Mesenchymal stem cell (in vitro differentiated cells and primary cell): ENCODE measurements at regions not wholly inside any gene's neighbourhood (a gene's known extent, or its start where the extent isn't known, plus 50 kb on each side); places are given as distances from the start of the nearest gene placed in this dataset.

ENCODE experiments used
- DNase-seq: peaks from one replicate; pipeline ENCODE4 v3.0.0-alpha.2; 2013
- H2AFZ ChIP-seq: one replicate; pipeline ENCODE4 v1.6.1; 2013; ENCODE audit warnings: low read depth, mild to moderate bottlenecking, control low read depth, inconsistent platforms, low read length, moderate library complexity
- H2AK5ac ChIP-seq: 2 replicates; pipeline ENCODE4 v1.6.1; 2013; ENCODE audit warnings: low read length, moderate library complexity, mild to moderate bottlenecking, inconsistent platforms; ENCODE audit not compliant: severe bottlenecking
- H2BK120ac ChIP-seq: one replicate; pipeline ENCODE4 v1.6.1; 2013; ENCODE audit warnings: low read depth, mild to moderate bottlenecking, inconsistent platforms, low read length, moderate library complexity
- H2BK12ac ChIP-seq, 2 experiments: one replicate each; pipeline ENCODE4 v1.6.1; 2013; ENCODE audit warnings: inconsistent platforms in 2 of 2, low read length in 2 of 2, mild to moderate bottlenecking in 2 of 2, moderate library complexity in 2 of 2, control low read depth in 1 of 2
- H2BK15ac ChIP-seq: one replicate; pipeline ENCODE4 v1.6.1; 2013; ENCODE audit warnings: mild to moderate bottlenecking, low read depth, inconsistent platforms; ENCODE audit not compliant: poor library complexity, severe bottlenecking
- H2BK5ac ChIP-seq: 2 replicates; pipeline ENCODE4 v1.6.1; 2013; ENCODE audit warnings: low read depth, mild to moderate bottlenecking, low read length, control low read depth, inconsistent platforms; ENCODE audit not compliant: poor library complexity, severe bottlenecking
- H3K14ac ChIP-seq, 2 experiments: one replicate each; pipeline ENCODE4 v1.6.1; 2013; ENCODE audit warnings: inconsistent platforms in 2 of 2, low read length in 2 of 2, control low read depth in 1 of 2, mild to moderate bottlenecking in 1 of 2, moderate library complexity in 1 of 2
- H3K18ac ChIP-seq, 2 experiments: one replicate each; pipeline ENCODE4 v1.6.1; 2013; ENCODE audit warnings: inconsistent platforms in 2 of 2, low read length in 2 of 2, control low read depth in 1 of 2, low read depth in 1 of 2, mild to moderate bottlenecking in 1 of 2
- H3K23ac ChIP-seq, 2 experiments: one replicate each; pipeline ENCODE4 v1.6.1; 2013; ENCODE audit warnings: inconsistent platforms in 2 of 2, low read length in 2 of 2, mild to moderate bottlenecking in 2 of 2, moderate library complexity in 2 of 2, control low read depth in 1 of 2
- H3K27ac ChIP-seq: 2 replicates; pipeline ENCODE4 v1.5.1; 2013; ENCODE audit warnings: mild to moderate bottlenecking, moderate library complexity, low read length, control low read depth, inconsistent platforms; ENCODE audit not compliant: poor library complexity, severe bottlenecking
- H3K27me3 ChIP-seq, 2 experiments: 2 replicates each; pipeline versions ENCODE4 v1.6.1 to v1.7.0; 2013; ENCODE audit warnings: low read length in 2 of 2, mild to moderate bottlenecking in 2 of 2, moderate library complexity in 2 of 2, control low read depth in 1 of 2, inconsistent platforms in 1 of 2; ENCODE audit not compliant: control insufficient read depth in 1 of 2, insufficient read depth in 1 of 2
- H3K36me3 ChIP-seq, 2 experiments: 2 replicates each; pipeline versions ENCODE4 v1.6.1 to v1.7.0; 2013; ENCODE audit warnings: low read length in 2 of 2, control low read depth in 1 of 2, inconsistent platforms in 1 of 2, low read depth in 1 of 2, mild to moderate bottlenecking in 1 of 2; ENCODE audit not compliant: insufficient read depth in 2 of 2, control insufficient read depth in 1 of 2
- H3K4ac ChIP-seq, 2 experiments: one replicate each; pipeline ENCODE4 v1.6.1; 2013; ENCODE audit warnings: inconsistent platforms in 2 of 2, low read length in 2 of 2, mild to moderate bottlenecking in 2 of 2, moderate library complexity in 2 of 2, control low read depth in 1 of 2, low read depth in 1 of 2
- H3K4me1 ChIP-seq: 2 replicates; pipeline ENCODE4 v1.6.1; 2013; ENCODE audit warnings: low read depth, low read length, control low read depth; ENCODE audit not compliant: control insufficient read depth, insufficient read depth
- H3K4me2 ChIP-seq: 2 replicates; pipeline ENCODE4 v1.6.1; 2013; ENCODE audit warnings: low read length, mild to moderate bottlenecking, inconsistent platforms; ENCODE audit not compliant: poor library complexity, severe bottlenecking
- H3K4me3 ChIP-seq, 2 experiments: 2 replicates each; pipeline versions ENCODE4 v1.5.1 to v1.7.0; 2013; ENCODE audit warnings: low read length in 2 of 2, mild to moderate bottlenecking in 2 of 2, control low read depth in 1 of 2, low read depth in 1 of 2; ENCODE audit not compliant: insufficient read depth in 1 of 2
- H3K79me1 ChIP-seq: replicated peaks from 2 replicates; pipeline ENCODE4 v1.6.1; 2013; ENCODE audit warnings: mild to moderate bottlenecking, control low read depth, low read length, inconsistent platforms; ENCODE audit not compliant: poor library complexity, severe bottlenecking
- H3K9ac ChIP-seq: 2 replicates; pipeline ENCODE4 v1.7.0; 2013; ENCODE audit warnings: mild to moderate bottlenecking, low read length, moderate library complexity
- H3K9me3 ChIP-seq: 2 replicates; pipeline ENCODE4 v1.7.0; 2013; ENCODE audit warnings: mild to moderate bottlenecking, low read length; ENCODE audit not compliant: control insufficient read depth
- H4K8ac ChIP-seq: one replicate; pipeline ENCODE4 v1.6.1; 2013; ENCODE audit warnings: inconsistent platforms, mild to moderate bottlenecking, low read length, moderate library complexity
- H4K91ac ChIP-seq: one replicate; pipeline ENCODE4 v1.6.1; 2013; ENCODE audit warnings: mild to moderate bottlenecking, low read length, inconsistent platforms
- WGBS: methylation state at CpG from one replicate; pipeline ENCODE4 v1.1.7; 2013; ENCODE audit warnings: mixed read lengths; 5-methylcytosine and 5-hydroxymethylcytosine counted together

DNA sequence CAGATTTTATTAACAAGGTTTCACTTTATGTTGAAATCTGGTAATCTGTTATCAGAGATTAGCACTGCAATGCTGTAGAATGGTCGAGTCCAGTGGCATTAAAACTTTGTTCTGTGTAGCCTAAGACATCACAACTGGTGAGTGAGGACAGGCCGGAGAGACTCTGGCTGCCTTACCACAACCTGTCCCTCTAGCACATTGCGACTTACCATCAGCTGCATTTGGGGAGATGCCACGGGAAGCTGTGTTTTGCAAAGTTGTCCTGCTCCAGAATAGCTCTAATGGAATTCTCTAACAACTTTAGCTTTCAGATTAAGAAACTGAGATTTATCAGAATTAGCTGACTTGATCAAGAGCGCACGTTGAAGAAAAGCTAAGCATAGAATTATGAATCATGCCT is 493.3 kb downstream of the MAFB start:
- no peak for DNase-seq
- no peak overlapping the region for H2AK5ac ChIP-seq
- H3K27me3 ChIP-seq, result no peaks in the 10 kb centered on the region
- H2BK120ac ChIP-seq, result no peak overlapping the region
- no peak overlapping the region for H3K4me2 ChIP-seq
- H3K4ac ChIP-seq, result no peak overlapping the region
- H3K9ac ChIP-seq, result no peak overlapping the region
- H2BK15ac ChIP-seq, result no peak overlapping the region
- no peak overlapping the region for H3K18ac ChIP-seq
- no peak overlapping the region for H2AFZ ChIP-seq
- H3K79me1 ChIP-seq, result no peaks in the 10 kb centered on the region
- no peaks in the 10 kb centered on the region for H3K36me3 ChIP-seq
- no peak overlapping the region for H3K23ac ChIP-seq
- no peak overlapping the region for H3K27ac ChIP-seq
- H4K91ac ChIP-seq, result no peak overlapping the region
- H3K14ac ChIP-seq, result no peak overlapping the region
- H3K9me3 ChIP-seq, result no peaks in the 10 kb centered on the region
- H2BK12ac ChIP-seq, result no peak overlapping the region
- no peak overlapping the region for H2BK5ac ChIP-seq
- no peaks in the 10 kb centered on the region for H3K4me1 ChIP-seq
- H3K4me3 ChIP-seq, result no peak overlapping the region
- WGBS, result 84% methylated on average over 6 of the region's 6 CpGs
- H4K8ac ChIP-seq, result no peak overlapping the region

DNA sequence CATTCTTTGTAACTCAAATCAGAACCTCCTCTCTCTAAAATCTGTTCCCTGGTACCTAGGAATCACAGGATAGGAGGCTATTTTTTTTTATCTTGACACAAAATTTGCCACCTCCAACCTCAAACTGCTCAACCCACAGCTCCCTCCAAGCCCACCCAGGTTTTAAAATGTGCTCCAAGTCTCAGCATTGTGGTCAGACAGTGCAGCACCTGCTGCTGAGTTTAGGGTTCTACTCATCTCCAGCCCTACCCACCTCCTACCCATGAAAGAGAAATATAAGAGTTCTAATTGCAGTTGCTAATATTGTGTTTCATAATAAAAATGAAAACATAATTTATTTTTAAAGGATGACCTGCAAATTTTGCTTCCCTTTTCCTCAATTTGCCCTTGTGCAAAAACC is 496.5 kb downstream of the MAFB start:
- Histone ChIP-seq H2AFZ (no peak overlapping the region), H3K4me1 (no peaks in the 10 kb centered on the region), H3K27me3 (no peaks in the 10 kb centered on the region), H3K9ac (no peak overlapping the region), H3K4ac (no peak overlapping the region), H2BK5ac (no peak overlapping the region), H3K14ac (no peak overlapping the region), H3K36me3 (no peaks in the 10 kb centered on the region), H3K27ac (no peak overlapping the region), H2AK5ac (no peak overlapping the region), H3K9me3 (no peaks in the 10 kb centered on the region), H3K4me2 (no peak overlapping the region), H4K91ac (no peak overlapping the region), H3K23ac (no peak overlapping the region), H4K8ac (no peak overlapping the region), H3K18ac (no peak overlapping the region), H3K79me1 (no peaks in the 10 kb centered on the region), H2BK12ac (no peak overlapping the region), H3K4me3 (no peak overlapping the region), H2BK120ac (no peak overlapping the region), H2BK15ac (no peak overlapping the region)
- no peak for DNase-seq

DNA sequence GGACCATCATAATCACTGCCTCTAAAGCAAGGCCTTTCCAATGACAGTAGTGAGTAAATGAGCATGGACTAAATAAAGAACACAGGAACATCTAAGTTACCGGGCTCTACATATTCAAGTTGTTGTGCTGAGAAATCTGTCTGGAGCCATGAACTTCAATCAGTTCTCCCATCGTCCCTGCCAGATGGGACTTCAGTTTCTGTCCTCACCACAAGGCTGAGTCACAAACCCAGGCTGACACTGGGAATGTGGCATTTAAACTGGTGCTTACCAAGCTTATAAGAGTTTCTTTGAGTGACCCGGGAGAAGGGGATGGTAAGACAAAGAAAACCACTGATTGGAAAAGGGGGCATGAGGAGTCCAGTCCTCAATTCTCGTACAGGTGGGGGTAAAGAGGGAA is 497.0 kb downstream of the MAFB start:
- Histone ChIP-seq H3K4ac (no peak overlapping the region), H3K4me1 (no peaks in the 10 kb centered on the region), H3K36me3 (no peaks in the 10 kb centered on the region), H3K4me3 (no peak overlapping the region), H3K14ac (no peak overlapping the region), H3K18ac (no peak overlapping the region), H3K9ac (no peak overlapping the region), H2AK5ac (no peak overlapping the region), H3K27me3 (no peaks in the 10 kb centered on the region), H2AFZ (no peak overlapping the region), H3K79me1 (no peaks in the 10 kb centered on the region), H2BK5ac (no peak overlapping the region), H3K4me2 (no peak overlapping the region), H2BK15ac (no peak overlapping the region), H2BK12ac (no peak overlapping the region), H4K91ac (no peak overlapping the region), H4K8ac (no peak overlapping the region), H2BK120ac (no peak overlapping the region), H3K9me3 (no peaks in the 10 kb centered on the region), H3K27ac (no peak overlapping the region), H3K23ac (no peak overlapping the region)
- DNase-seq, result no peak
- 75% methylated on average over 4 of the region's 4 CpGs for WGBS

DNA sequence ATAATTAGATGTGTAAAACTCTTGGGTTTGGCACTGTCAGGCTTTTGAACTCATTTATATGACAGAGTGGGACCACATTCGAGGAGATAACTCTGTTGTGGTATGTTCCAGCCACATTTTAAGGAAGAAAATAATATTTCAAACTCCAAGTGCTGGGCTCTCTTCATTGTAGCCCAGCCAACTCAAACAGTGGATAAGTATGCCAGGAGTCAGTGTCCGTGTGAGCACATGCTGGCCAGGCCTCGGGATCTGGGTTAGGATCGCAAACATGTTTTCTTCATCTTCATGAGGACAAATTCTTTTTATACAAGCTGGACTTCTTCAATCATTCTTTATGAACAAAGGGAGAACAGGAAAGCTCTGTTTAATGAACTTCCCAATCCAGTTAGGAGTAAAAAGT is 497.5 kb downstream of the MAFB start:
- Histone ChIP-seq H3K4me3 (no peak overlapping the region), H2BK15ac (no peak overlapping the region), H3K4me2 (no peak overlapping the region), H3K4me1 (no peaks in the 10 kb centered on the region), H3K18ac (no peak overlapping the region), H4K91ac (no peak overlapping the region), H3K9ac (no peak overlapping the region), H3K79me1 (no peaks in the 10 kb centered on the region), H4K8ac (no peak overlapping the region), H2BK120ac (no peak overlapping the region), H2BK5ac (no peak overlapping the region), H3K9me3 (no peaks in the 10 kb centered on the region), H3K36me3 (no peaks in the 10 kb centered on the region), H3K27me3 (no peaks in the 10 kb centered on the region), H3K23ac (no peak overlapping the region), H3K4ac (no peak overlapping the region), H3K14ac (no peak overlapping the region), H2BK12ac (no peak overlapping the region), H2AFZ (no peak overlapping the region), H3K27ac (no peak overlapping the region), H2AK5ac (no peak overlapping the region)
- WGBS, result 86% methylated on average over 4 of the region's 4 CpGs
- DNase-seq, result no peak
